ENCODE measurements at regions not wholly inside any gene's neighbourhood (a gene's known extent, or its start where the extent isn't known, plus 50 kb on each side); places are given as distances from the start of the nearest gene placed in this dataset.

DNA sequence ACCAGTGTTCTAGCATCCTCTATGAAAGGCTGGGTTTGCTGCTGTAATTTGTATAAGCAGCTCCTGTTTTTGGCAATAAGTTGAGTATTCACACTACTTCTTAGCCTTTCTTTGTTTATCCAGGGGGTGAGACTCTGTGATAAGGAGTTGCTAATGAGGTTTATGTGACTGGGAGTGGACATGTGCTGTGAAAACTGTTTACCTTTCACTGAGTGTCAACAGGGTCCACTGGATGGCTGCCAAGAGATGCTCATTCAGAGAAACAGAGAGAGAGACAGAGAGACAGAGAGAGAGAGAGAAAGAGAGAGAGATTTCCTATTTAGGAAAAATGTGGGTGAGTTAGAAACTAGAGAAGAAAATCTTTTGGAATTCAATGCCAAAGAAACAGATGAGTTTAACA lies 233.9 kb downstream of the CHIC2 start:
- no peak overlapping the region for H3K4me3 ChIP-seq (ENCODE audit: low read depth in 1 of 2, low read length in 2 of 2)
- H3K9me3 ChIP-seq (ENCODE audit: insufficient read depth, low read length, severe bottlenecking) = peaks cover 23% of the 10 kb centered on the region
- no peak for TF ChIP-seq EZH2 (IDR thresholded peaks at IDR 0.05; ENCODE audit: borderline replicate concordance, low read depth, low read length, severe bottlenecking)
- TF ChIP-seq, protein P1, sequence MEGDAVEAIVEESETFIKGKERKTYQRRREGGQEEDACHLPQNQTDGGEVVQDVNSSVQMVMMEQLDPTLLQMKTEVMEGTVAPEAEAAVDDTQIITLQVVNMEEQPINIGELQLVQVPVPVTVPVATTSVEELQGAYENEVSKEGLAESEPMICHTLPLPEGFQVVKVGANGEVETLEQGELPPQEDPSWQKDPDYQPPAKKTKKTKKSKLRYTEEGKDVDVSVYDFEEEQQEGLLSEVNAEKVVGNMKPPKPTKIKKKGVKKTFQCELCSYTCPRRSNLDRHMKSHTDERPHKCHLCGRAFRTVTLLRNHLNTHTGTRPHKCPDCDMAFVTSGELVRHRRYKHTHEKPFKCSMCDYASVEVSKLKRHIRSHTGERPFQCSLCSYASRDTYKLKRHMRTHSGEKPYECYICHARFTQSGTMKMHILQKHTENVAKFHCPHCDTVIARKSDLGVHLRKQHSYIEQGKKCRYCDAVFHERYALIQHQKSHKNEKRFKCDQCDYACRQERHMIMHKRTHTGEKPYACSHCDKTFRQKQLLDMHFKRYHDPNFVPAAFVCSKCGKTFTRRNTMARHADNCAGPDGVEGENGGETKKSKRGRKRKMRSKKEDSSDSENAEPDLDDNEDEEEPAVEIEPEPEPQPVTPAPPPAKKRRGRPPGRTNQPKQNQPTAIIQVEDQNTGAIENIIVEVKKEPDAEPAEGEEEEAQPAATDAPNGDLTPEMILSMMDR (IDR thresholded peaks at IDR 0.05; ENCODE audit: borderline replicate concordance, extremely low read depth, low read length, poor library complexity, severe bottlenecking) = no peak

DNA sequence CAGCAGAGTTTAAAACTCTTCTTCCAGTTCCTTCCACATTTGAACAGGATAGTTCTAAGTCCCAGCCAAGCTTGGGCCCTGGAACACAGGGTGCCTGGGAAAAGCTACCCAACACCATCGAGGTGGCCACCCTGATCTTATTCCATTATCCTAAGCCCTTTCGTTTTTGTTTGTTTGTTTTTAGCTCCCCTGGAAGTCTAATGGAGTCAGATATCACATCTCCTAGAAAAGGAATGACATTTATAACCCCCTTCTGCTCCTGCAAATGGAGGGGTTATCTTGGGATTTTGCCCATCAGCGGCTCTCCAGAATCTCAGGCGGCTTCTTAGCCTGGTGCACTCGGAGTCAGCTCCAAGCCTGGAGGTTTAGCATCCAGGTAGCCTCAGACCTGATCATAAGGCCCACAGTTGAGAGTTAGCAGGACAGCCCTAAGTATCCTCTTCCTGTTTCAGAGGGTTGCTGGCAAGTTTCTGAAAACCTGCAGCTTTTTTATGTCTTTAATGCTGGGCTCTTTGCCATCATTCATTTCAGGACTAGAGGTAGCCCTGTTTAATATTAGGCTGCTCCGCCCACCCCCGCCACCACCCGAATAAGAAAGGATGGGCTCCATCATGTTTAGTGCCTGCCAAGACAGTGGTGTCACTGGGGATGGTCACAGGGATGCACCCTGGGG lies 230.0 kb upstream of the LNX1 start:
- no peak overlapping the region for H3K4me2 ChIP-seq (ENCODE audit: insufficient read depth, low read length)
- no peak overlapping the region for H3K9ac ChIP-seq (ENCODE audit: low read depth, low read length)
- no peaks in the 10 kb centered on the region for H3K79me2 ChIP-seq (ENCODE audit: insufficient read depth, low read length)
- no peak overlapping the region for H3K4me3 ChIP-seq (ENCODE audit: low read depth in 1 of 2, low read length in 2 of 2)
- no peaks in the 10 kb centered on the region for H3K27me3 ChIP-seq (ENCODE audit: insufficient read depth, low read length, poor library complexity)
- H3K27ac ChIP-seq (ENCODE audit: low read length) = no peak overlapping the region
- H3K9me3 ChIP-seq (ENCODE audit: insufficient read depth, low read length, severe bottlenecking) = no peaks in the 10 kb centered on the region
- H3K4me1 ChIP-seq (ENCODE audit: insufficient read depth, low read length) = no peaks in the 10 kb centered on the region
- DNase-seq (no peak), ATAC-seq (ENCODE audit: insufficient read depth, low read depth) (no peak)
- no peaks in the 10 kb centered on the region for H3K36me3 ChIP-seq (ENCODE audit: insufficient read depth, low read length)
- TF ChIP-seq, protein P1 (IDR thresholded peaks at IDR 0.05; ENCODE audit: borderline replicate concordance, extremely low read depth, low read length, poor library complexity, severe bottlenecking) = no peak
- TF ChIP-seq EZH2 (IDR thresholded peaks at IDR 0.05; ENCODE audit: borderline replicate concordance, low read depth, low read length, severe bottlenecking) = no peak
- no peaks in the 10 kb centered on the region for H4K20me1 ChIP-seq (ENCODE audit: insufficient read depth, low read length)
- no peak overlapping the region for H2AFZ ChIP-seq (ENCODE audit: low read depth, low read length)

More for the DNA sequence above, 233.9 kb downstream of the CHIC2 start:
- H4K20me1 ChIP-seq (ENCODE audit: insufficient read depth, low read length) = no peaks in the 10 kb centered on the region
- no peaks in the 10 kb centered on the region for H3K27me3 ChIP-seq (ENCODE audit: insufficient read depth, low read length, poor library complexity)
- H3K27ac ChIP-seq (ENCODE audit: low read length) = no peak overlapping the region
- H3K36me3 ChIP-seq (ENCODE audit: insufficient read depth, low read length) = no peaks in the 10 kb centered on the region
- no peak for ATAC-seq (ENCODE audit: insufficient read depth, low read depth)
- DNase-seq = no peak
- H3K79me2 ChIP-seq (ENCODE audit: insufficient read depth, low read length) = no peaks in the 10 kb centered on the region
- H3K4me1 ChIP-seq (ENCODE audit: insufficient read depth, low read length) = no peaks in the 10 kb centered on the region
- H2AFZ ChIP-seq (ENCODE audit: low read depth, low read length) = no peak overlapping the region
- no peak overlapping the region for H3K9ac ChIP-seq (ENCODE audit: low read depth, low read length)
- no peak overlapping the region for H3K4me2 ChIP-seq (ENCODE audit: insufficient read depth, low read length)

DNA sequence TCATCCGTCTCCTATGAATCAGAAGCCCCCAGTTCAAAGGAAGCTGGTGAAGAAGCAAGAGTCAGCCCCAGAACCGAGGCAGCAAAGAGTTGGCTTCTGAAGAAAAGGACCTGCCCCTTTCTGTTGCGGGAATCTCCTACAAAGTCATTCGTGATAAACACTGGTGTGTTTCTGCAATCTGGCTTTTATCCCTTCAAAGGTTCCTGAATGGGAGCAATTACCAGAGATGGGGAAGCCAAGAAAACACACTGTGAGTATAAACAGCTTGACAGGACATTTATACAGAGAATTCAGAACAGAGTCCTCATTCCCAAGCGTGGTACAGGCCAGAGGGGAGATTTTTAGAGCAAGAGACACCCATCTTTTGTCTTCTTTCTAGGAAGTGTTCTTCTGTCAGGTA lies 226.8 kb upstream of the LNX1 start:
- no peak for ATAC-seq (ENCODE audit: insufficient read depth, low read depth)
- no peak for TF ChIP-seq EZH2 (IDR thresholded peaks at IDR 0.05; ENCODE audit: borderline replicate concordance, low read depth, low read length, severe bottlenecking)

DNA sequence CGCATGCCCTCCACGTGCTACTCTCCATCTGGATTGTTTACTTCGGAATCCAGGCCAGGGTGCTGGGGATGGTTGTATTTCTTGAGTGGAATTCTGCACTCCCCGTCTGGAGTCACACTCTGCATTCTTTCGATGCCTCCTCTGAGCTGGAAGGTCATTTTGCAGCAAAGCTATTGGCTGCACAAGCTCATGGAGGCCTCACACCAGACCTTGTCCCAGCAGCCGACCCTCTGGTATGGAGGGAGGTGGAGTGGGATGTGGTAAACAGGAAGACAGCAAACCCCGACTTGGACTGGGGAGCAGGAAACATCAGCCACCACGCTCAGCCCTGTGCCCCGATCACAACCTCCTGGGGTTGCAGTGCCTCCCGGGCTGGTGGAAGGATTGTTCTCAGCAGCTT lies 225.3 kb upstream of the LNX1 start:
- DNase-seq (no peak), ATAC-seq (ENCODE audit: insufficient read depth, low read depth) (no peak)
- Histone ChIP-seq H3K27ac (ENCODE audit: low read length) (no peak overlapping the region), H3K36me3 (ENCODE audit: insufficient read depth, low read length) (no peaks in the 10 kb centered on the region), H4K20me1 (ENCODE audit: insufficient read depth, low read length) (no peaks in the 10 kb centered on the region), H3K9me3 (ENCODE audit: insufficient read depth, low read length, severe bottlenecking) (no peaks in the 10 kb centered on the region), H3K4me3 (ENCODE audit: low read depth in 1 of 2, low read length in 2 of 2) (no peak overlapping the region), H3K27me3 (ENCODE audit: insufficient read depth, low read length, poor library complexity) (no peaks in the 10 kb centered on the region), H3K4me1 (ENCODE audit: insufficient read depth, low read length) (no peaks in the 10 kb centered on the region), H3K9ac (ENCODE audit: low read depth, low read length) (no peak overlapping the region), H3K79me2 (ENCODE audit: insufficient read depth, low read length) (no peaks in the 10 kb centered on the region), H2AFZ (ENCODE audit: low read depth, low read length) (no peak overlapping the region), H3K4me2 (ENCODE audit: insufficient read depth, low read length) (no peak overlapping the region)
- TF ChIP-seq EZH2 (IDR thresholded peaks at IDR 0.05; ENCODE audit: borderline replicate concordance, low read depth, low read length, severe bottlenecking) = no peak
- TF ChIP-seq, protein P1 (IDR thresholded peaks at IDR 0.05; ENCODE audit: borderline replicate concordance, extremely low read depth, low read length, poor library complexity, severe bottlenecking) = no peak

More for the DNA sequence above, 226.8 kb upstream of the LNX1 start:
- Histone ChIP-seq H3K27me3 (ENCODE audit: insufficient read depth, low read length, poor library complexity) (no peaks in the 10 kb centered on the region), H3K9ac (ENCODE audit: low read depth, low read length) (no peak overlapping the region), H3K79me2 (ENCODE audit: insufficient read depth, low read length) (no peaks in the 10 kb centered on the region), H3K27ac (ENCODE audit: low read length) (no peak overlapping the region), H3K4me2 (ENCODE audit: insufficient read depth, low read length) (no peak overlapping the region), H3K9me3 (ENCODE audit: insufficient read depth, low read length, severe bottlenecking) (no peaks in the 10 kb centered on the region), H2AFZ (ENCODE audit: low read depth, low read length) (no peak overlapping the region), H3K4me1 (ENCODE audit: insufficient read depth, low read length) (no peaks in the 10 kb centered on the region), H3K36me3 (ENCODE audit: insufficient read depth, low read length) (no peaks in the 10 kb centered on the region), H4K20me1 (ENCODE audit: insufficient read depth, low read length) (no peaks in the 10 kb centered on the region), H3K4me3 (ENCODE audit: low read depth in 1 of 2, low read length in 2 of 2) (no peak overlapping the region)
- no peak for DNase-seq
